Cerebellar cortex (tissue), 1 donor: ENCODE measurements at regions not wholly inside any gene's neighbourhood (a gene's known extent, or its start where the extent isn't known, plus 50 kb on each side); places are given as distances from the start of the nearest gene placed in this dataset.

Experiments used
- DNase-seq: peaks from one replicate; pipeline ENCODE4 v3.0.0-alpha.2; 2015; ENCODE audit warnings: low spot score

- no peak for DNase-seq
Observed at GRCh38 chr1:201749059-201749690, 79.8 kb upstream of the IPO9 start.

- no peak for DNase-seq
Observed at GRCh38 chr1:201750120-201750519, 78.8 kb upstream of the IPO9 start.

DNA sequence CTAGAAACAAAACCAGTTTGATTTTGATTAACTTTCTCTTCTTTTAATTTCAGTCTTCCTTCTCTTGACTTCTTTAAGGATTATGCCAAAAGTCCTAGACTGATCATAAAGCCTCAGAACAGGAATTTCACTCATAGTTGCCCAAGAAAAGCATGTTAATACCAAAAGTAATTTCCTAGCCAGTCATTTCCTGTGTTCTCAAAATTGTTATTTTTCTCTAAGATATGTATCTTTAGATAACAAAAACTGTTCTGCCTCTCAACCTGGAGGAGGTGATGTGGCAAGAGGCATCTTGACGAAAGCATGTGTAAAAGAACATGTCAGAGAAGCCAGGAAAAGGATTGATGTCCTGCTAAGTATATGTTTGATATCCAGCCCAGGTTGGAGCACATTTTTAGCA lies 78.0 kb upstream of the IPO9 start:
- DNase-seq, result no peak

DNA sequence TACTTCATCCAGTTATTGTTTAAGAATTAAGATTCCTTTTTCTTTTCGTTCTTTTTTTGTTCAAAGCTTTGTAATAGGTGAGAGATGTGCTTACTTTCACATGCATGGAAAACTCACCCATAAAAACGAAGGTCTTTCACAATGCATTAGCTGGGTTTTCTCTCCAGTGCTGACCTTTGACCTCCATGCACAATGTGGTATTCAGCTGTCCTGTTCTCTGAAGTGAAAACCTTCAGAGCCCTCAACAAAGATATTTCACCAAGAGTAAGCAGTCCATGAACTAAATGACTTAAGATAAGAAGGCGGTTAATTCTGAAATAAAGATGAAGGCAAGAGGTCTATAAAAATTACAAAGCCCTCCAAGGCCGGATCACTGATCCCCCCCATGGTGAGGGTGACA lies 77.1 kb upstream of the IPO9 start:
- DNase-seq, result no peak

DNA sequence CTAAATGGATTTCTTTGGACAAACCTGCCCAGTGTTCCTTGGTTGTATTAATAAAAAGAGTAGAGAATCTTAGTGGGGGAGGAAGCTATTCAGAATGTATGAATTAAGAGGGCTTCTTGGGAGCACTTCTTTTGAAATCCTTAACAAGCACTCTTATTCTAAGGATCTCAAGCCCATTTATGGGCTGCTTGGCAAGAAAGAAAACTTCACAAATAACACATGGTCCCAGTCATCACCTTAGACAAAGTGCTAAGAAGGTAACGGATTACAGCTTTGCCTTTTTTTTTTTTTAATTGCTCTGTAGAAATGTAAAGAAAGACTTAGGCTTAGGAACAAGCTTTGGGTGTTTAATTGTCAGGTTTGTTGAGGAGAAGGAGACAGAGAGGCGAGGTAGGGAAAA lies 76.6 kb upstream of the IPO9 start:
- no peak for DNase-seq

GRCh38 chr1:201753492-201753891 lies 75.5 kb upstream of the IPO9 start:
- no peak for DNase-seq

DNA sequence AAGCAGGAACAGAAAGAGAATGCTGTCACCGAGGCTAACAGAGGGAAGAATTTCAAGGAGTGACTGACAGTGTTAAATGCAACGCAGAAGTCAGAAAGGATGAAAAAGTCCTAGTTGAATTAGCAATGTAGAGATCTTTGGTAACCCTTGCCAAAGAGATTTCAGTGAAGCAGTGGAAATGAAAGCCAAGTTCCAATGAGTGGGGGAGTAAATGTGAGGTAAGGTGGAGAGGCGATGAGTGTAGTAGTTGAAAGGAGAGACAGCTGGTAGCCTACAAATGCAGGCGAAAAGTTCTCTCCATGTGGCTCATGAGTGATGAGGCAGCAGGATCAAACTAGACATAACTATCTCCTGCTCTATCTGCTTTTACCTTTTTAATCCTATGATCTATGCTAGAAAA lies 74.6 kb upstream of the IPO9 start:
- no peak for DNase-seq

- no peak for DNase-seq
Observed at GRCh38 chr1:201755200-201755599, 73.8 kb upstream of the IPO9 start.

DNA sequence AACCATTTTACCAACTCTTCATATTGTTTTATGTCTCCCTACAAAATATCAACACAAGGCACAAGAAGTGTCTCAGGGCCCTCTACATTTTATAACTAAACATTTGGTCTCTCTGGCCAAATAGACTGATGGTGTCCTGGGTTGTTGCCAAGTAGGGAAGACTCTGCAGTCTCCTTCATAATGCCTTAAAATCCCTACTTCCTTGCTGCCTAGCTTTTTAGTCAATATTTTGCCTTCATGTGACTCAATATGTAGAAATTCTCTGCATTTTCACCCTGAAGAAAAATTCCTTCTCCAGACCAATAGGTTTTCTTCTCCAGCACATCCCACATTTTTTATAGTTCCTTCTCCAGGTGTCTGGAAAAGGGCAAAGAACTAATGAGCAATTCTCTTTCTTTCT lies 72.6 kb upstream of the IPO9 start:
- no peak for DNase-seq

DNA sequence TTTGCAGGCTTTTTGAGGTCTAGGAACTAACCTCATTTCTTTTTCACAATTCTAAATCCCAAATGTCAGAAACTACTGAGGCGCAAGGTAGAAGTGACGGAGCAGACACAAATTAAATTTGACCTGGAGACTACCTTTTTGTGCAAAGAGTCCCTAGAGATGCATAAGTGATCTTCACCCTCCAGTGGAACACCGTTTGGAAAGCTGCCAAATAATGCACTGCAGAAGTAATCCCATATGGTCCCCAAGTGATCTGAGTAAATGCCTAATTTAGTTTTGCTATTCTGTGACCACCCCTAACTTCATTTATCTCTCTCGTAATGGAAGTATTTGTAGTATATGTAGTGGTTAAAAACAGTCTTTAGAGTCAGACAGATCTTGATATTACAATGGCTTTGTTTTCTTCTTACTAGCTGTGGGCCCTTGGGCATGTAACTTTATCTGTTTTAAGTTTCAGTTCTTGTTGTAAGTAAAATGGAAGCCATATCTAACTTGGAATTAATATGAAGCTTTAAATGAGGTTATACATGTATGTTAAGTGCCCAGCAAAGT lies 70.4 kb upstream of the IPO9 start:
- no peak for DNase-seq

DNA sequence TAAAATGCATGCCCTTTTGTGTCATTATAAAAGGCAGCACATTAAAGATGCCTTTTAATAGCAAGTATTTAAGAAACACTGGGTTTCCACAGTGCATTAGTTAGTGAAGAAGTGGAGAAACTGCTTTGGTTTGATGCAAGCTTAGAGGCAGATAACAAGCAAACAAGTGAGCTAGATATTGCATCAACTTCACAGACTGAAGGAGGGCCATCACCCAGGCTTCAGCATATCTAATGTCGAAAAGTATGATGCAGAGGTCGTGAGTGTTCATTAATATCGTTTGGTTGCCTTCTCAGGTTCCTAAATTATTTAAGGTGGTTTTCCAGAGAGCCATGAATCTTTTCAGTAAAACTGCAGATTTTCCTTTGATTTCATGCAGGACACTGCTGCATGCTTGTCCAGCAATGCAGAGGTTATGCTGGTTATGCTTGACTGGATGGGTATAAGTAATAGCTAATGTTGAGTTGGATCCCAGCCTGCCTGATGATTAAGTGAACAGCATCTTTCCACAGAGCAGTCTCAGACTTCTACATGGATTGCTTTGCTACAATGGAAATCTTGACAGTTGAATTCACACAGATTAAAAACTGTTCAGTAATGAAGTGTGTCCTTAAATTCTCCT lies 69.7 kb upstream of the IPO9 start:
- DNase-seq, result no peak

DNA sequence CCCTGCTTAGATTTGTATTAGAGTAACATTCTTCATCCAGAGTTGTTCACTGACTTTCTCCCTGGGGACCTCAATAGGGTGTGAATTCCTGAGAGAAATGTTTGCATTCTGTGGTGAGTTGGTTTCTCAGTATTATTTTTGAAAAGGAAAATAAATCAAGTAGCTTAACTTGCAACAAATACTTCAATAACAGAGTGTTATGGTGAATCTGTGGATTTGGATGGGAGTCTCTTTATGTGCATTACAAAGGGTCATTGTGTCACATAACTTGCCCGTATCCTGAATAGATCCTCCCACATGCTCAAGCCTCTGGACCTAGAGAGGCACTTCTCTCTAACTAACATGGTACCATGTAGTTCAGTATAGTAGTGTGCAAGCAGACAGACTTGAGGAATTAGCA lies 68.4 kb upstream of the IPO9 start:
- no peak for DNase-seq

DNA sequence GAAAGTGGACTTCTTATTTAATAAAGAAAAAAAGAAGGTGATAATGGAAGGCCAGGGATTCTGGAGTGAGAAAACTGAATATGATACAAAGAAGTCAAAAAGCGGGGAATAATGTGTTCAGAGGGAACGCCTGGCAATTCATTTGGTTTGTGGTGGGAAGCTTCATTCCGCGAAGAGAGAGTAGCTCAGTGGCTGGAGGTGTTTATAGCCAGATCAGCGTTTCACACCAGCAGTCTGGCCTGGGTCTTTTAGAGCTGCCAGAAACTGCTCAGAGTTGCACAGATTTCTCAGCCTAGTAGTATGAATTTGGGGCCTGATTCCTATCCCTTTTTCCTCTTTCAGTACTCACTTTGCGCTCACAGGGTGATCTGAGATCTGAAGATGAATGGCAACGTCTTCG lies 67.8 kb upstream of the IPO9 start:
- no peak for DNase-seq

GRCh38 chr1:201761871-201762270 lies 67.1 kb upstream of the IPO9 start:
- DNase-seq, result no peak

- no peak for DNase-seq
Observed at GRCh38 chr1:201762381-201762780, 66.6 kb upstream of the IPO9 start.

DNA sequence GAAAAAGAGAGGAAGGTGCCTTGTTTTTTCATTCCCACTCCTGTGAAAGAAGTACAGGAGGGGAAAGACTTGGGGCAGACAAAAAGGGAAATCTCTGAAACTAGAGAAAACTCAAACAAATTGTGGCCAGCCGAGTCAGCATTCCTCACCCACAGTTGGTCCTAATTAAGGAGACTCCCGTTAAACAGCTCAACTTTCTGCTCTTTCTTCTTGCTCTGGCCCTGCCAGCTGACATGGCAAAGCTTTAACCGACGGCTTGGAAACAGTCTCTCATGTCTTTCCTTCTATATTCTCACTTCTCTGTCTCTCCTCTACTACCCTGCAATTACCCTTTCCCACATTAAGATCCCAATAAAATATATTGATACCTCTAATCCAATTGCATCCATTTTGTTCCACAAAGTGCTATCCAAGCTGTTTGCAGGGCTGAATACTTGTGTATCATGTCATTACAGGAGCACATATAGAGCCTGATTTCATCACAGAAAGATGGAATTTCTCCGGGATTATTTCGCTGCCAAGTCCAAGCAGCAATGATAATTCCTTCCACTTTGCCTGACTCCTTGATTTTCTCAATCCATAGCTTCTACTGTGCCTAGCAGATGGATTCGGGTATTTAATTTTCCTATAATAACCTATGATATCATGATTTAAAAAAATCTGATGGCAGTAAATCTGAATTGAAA lies 65.4 kb upstream of the IPO9 start:
- DNase-seq, result no peak

DNA sequence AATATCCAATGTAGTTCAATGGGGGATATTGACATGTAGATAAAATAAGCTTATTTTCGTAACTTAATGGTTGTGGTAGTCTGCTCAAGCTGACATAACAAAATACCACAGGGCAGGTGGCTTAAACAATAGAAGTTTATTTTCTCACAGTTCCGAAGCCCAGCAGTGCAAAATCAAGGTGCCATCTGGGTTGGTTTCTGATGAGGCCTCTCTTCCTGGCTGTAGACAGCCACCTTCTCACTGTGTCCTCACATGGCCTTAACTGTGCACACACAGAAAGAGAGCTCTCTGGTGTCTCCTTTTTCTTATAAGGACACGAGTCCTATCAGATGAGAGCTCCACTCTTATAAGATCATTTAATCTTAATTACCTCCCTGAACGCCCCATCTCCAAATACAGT lies 64.8 kb upstream of the IPO9 start:
- no peak for DNase-seq

DNA sequence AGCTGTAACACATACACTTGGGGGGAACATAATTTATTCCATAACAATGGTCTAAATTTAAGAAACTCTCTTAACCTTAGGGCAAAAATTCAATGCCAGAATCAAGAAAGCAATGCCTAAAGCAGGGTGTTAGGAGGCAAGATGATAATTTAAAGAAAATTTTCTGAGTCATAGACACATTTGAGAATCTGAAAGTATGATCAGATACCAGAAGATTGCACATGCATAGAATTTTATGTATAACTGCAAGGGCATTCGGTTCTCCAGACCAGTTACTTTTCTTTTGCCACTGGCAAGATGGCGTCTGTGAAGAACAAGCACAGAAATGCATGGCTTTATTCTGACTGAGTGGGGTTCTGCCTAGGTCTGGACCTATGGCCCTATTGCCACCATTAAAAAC lies 64.4 kb upstream of the IPO9 start:
- DNase-seq, result no peak

DNA sequence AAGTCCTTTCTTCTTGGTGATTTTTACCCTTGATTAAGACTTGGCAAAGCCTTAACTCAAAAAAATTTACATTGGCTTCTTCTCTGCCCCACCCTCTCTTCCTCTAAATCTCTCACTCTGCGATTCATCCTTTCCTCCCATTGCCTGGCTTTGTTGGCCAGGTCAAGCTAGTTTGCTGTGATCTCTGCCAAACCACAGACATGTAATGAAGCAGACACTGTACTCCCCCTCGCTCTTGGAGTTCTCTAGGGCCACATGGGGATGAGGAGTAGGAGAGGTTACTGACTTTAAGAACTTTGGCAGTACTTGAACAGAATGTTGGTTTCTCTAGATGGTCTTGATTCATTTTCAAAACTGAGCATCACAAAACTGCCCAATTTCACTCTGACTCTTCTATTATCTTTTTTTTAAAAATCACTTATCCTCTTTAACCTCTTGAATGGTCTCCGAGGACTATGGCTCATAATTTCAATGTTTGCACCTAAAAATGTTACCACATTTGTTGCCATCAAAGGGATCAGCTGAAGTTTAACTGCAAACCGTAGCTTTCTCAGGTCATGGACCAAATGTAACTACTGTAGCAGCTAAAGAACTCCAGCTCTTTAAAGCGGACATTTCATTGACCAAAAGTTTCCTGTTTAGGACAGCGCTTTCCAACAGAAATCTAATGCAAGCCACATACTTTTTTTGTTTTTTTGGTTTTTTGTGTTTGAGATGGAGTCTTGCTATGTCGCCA lies 62.7 kb upstream of the IPO9 start:
- DNase-seq, result no peak

DNA sequence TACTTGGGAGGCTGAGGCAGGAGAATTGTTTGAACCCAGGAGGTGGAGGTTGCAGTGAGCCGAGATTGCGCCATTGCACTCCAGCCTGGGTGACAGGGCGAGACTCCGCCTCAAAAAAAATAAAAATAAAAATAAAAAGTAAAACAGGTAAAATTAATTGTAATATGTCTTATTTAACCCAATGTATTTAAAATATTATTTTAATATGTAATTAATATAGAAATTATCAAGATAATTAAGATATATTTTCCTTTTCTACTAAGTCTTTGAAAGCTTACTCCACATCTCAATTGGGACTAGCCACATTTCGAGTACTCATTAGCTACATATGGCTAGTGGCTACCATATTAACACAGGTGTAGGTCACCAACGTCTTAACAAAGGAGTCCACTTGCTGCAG lies 61.6 kb upstream of the IPO9 start:
- DNase-seq, result no peak

- no peak for DNase-seq
Observed at GRCh38 chr1:201769072-201769471, 59.9 kb upstream of the IPO9 start.

GRCh38 chr1:201769966-201770365 lies 59.0 kb upstream of the IPO9 start:
- peak; percentile 22 for DNase-seq

GRCh38 chr1:201771466-201771865 lies 57.5 kb upstream of the IPO9 start:
- DNase-seq, result no peak
